ENCODE measurements at regions not wholly inside any gene's neighbourhood (a gene's known extent, or its start where the extent isn't known, plus 50 kb on each side); places are given as distances from the start of the nearest gene placed in this dataset.

- Histone ChIP-seq H3K4me3 (no peak overlapping the region), H3K9me3 (no peaks in the 10 kb centered on the region), H3K27ac (no peak overlapping the region), H3K36me3 (no peaks in the 10 kb centered on the region), H3K4me1 (no peaks in the 10 kb centered on the region), H3K27me3 (no peaks in the 10 kb centered on the region)
- no peak for TF ChIP-seq CTCF (IDR thresholded peaks at IDR 0.05)
- TF ChIP-seq POLR2A (IDR thresholded peaks at IDR 0.05) = no peak
- DNase-seq = no peak
Observed at GRCh38 chr9:106796771-106797170, 66.2 kb upstream of the ZNF462 start.

GRCh38 chr9:106797299-106797698 is 65.7 kb upstream of the ZNF462 start:
- peak in 2 of 3 donors; percentile 51 to 80 for DNase-seq
- H3K27me3 ChIP-seq = no peaks in the 10 kb centered on the region
- H3K4me1 ChIP-seq = no peaks in the 10 kb centered on the region
- no peak overlapping the region for H3K27ac ChIP-seq
- no peak for TF ChIP-seq POLR2A (IDR thresholded peaks at IDR 0.05)
- no peak for TF ChIP-seq CTCF (IDR thresholded peaks at IDR 0.05)
- no peaks in the 10 kb centered on the region for H3K36me3 ChIP-seq
- no peak overlapping the region for H3K4me3 ChIP-seq
- H3K9me3 ChIP-seq = no peaks in the 10 kb centered on the region

GRCh38 chr9:106798016-106798799 is 64.8 kb upstream of the ZNF462 start:
- Histone ChIP-seq H3K4me3 (no peak overlapping the region), H3K27ac (no peak overlapping the region), H3K4me1 (no peaks in the 10 kb centered on the region), H3K27me3 (no peaks in the 10 kb centered on the region), H3K9me3 (no peaks in the 10 kb centered on the region), H3K36me3 (no peaks in the 10 kb centered on the region)
- DNase-seq = no peak
- TF ChIP-seq CTCF (IDR thresholded peaks at IDR 0.05) = no peak
- no peak for TF ChIP-seq POLR2A (IDR thresholded peaks at IDR 0.05)

GRCh38 chr9:106799152-106799551 is 63.8 kb upstream of the ZNF462 start:
- Histone ChIP-seq H3K36me3 (no peaks in the 10 kb centered on the region), H3K4me3 (no peak overlapping the region), H3K9me3 (no peaks in the 10 kb centered on the region), H3K27me3 (no peaks in the 10 kb centered on the region), H3K27ac (no peak overlapping the region), H3K4me1 (no peaks in the 10 kb centered on the region)
- DNase-seq = no peak
- TF ChIP-seq CTCF (IDR thresholded peaks at IDR 0.05) (no peak), POLR2A (IDR thresholded peaks at IDR 0.05) (no peak)

- no peaks in the 10 kb centered on the region for H3K4me1 ChIP-seq
- H3K27me3 ChIP-seq = no peaks in the 10 kb centered on the region
- no peak for DNase-seq
- H3K9me3 ChIP-seq = no peaks in the 10 kb centered on the region
- no peaks in the 10 kb centered on the region for H3K36me3 ChIP-seq
- no peak for TF ChIP-seq CTCF (IDR thresholded peaks at IDR 0.05)
- TF ChIP-seq POLR2A (IDR thresholded peaks at IDR 0.05) = no peak
- no peak overlapping the region for H3K27ac ChIP-seq
- no peak overlapping the region for H3K4me3 ChIP-seq
Observed at GRCh38 chr9:106800701-106801270, 62.2 kb upstream of the ZNF462 start.

All from Peyer's patch (tissue), 4 donors.